Brain microvascular endothelial cell (primary cell): ENCODE measurements at regions not wholly inside any gene's neighbourhood (a gene's known extent, or its start where the extent isn't known, plus 50 kb on each side); places are given as distances from the start of the nearest gene placed in this dataset.

Experiments
- DNase-seq: peaks from one replicate; pipeline ENCODE4 v3.0.0-alpha.2; 2020
- H3K27ac ChIP-seq: fragments of 250-450 bp; sonication (Bioruptor Pico); 2 replicates; pipeline ENCODE4 v1.5.1; 2020; ENCODE audit warnings: mild to moderate bottlenecking, moderate library complexity
- H3K27me3 ChIP-seq: fragments of 250-450 bp; sonication (Bioruptor Pico); replicated peaks from 2 replicates; pipeline ENCODE4 v1.5.1; 2020; ENCODE audit warnings: mild to moderate bottlenecking
- H3K36me3 ChIP-seq: fragments of 250-450 bp; sonication (Bioruptor Pico); replicated peaks from 2 replicates; pipeline ENCODE4 v1.5.1; 2020; ENCODE audit warnings: mild to moderate bottlenecking
- H3K4me3 ChIP-seq: 2 replicates; pipeline ENCODE4 v1.5.1; 2011; ENCODE audit warnings: low read depth, mild to moderate bottlenecking, control low read depth, low read length, moderate library complexity
- in situ Hi-C: cut with HindIII; loops from 2 replicates; pipeline ENCODE4 v1.10.0; 2017; ENCODE audit warnings: low sequenced_read_pairs, low pct_ligation_motif_present
- TF ChIP-seq, protein P1 (sequence below): IDR thresholded peaks from 2 replicates; pipeline ENCODE4 v1.5.1; 2011; ENCODE audit warnings: low read depth, mild to moderate bottlenecking, moderate library complexity, low read length, control low read depth, inconsistent platforms; ENCODE audit errors: missing control alignments

DNA sequence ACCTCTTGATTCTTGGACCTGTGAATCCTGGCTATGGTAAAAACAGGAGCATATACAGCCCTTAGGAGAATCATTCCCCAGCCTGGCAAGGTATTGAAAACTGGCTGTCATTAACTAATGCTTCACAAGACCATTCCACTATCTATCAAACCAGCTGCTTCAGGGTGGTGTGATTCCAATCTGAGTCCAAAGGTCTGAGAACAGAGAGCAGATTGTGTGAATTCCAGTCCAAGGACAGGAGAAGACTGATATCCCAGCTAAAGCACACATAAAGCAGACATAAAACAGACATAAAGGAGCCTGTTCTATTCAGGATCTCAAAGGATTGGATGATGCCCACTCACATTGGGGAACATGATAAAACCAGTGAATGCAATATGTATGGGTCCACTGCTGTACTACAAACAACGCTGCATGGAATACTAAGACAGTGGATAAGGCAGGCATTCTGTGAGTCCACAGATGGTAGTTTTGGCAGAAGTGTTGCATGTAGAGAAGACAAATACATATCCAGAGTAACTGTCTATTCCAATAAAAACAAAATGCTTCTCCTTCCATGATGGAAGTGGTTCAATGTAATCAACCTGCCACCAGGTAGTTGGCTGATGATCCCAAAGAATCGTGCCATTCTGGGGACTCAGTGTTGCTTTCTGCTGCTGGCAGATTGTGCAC, 363.9 kb downstream of the KCNJ3 start:
- DNase-seq = no peak
- Histone ChIP-seq H3K36me3 (no peaks in the 10 kb centered on the region), H3K4me3 (no peak overlapping the region), H3K27ac (no peak overlapping the region), H3K27me3 (no peaks in the 10 kb centered on the region)
- in situ Hi-C loops = no loop called here
- TF ChIP-seq, protein P1, sequence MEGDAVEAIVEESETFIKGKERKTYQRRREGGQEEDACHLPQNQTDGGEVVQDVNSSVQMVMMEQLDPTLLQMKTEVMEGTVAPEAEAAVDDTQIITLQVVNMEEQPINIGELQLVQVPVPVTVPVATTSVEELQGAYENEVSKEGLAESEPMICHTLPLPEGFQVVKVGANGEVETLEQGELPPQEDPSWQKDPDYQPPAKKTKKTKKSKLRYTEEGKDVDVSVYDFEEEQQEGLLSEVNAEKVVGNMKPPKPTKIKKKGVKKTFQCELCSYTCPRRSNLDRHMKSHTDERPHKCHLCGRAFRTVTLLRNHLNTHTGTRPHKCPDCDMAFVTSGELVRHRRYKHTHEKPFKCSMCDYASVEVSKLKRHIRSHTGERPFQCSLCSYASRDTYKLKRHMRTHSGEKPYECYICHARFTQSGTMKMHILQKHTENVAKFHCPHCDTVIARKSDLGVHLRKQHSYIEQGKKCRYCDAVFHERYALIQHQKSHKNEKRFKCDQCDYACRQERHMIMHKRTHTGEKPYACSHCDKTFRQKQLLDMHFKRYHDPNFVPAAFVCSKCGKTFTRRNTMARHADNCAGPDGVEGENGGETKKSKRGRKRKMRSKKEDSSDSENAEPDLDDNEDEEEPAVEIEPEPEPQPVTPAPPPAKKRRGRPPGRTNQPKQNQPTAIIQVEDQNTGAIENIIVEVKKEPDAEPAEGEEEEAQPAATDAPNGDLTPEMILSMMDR = no peak

DNA sequence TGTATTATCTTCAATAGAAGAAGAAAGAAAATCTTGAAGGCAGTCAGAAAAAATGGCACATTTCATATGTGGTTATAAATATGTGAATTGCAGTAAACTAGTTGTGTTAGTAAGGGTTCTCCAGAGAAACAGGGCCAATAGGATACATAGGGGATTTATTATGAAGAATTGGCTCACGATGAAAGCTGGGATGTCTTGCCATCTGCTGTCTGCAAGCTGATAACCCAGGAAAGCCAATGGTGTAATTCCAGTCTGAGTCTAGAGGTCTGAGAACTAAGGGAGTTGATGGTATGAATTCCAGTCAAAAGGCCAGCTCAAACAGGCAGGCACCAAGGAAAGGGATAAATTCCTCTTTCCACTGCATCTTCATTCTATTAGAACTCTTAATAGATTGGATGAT, 362.4 kb downstream of the KCNJ3 start:
- DNase-seq = no peak
- H3K27ac ChIP-seq = no peak overlapping the region
- H3K4me3 ChIP-seq = no peak overlapping the region
- H3K27me3 ChIP-seq = no peaks in the 10 kb centered on the region
- no peaks in the 10 kb centered on the region for H3K36me3 ChIP-seq
- in situ Hi-C loops = no loop called here
- TF ChIP-seq, protein P1 = no peak

DNA sequence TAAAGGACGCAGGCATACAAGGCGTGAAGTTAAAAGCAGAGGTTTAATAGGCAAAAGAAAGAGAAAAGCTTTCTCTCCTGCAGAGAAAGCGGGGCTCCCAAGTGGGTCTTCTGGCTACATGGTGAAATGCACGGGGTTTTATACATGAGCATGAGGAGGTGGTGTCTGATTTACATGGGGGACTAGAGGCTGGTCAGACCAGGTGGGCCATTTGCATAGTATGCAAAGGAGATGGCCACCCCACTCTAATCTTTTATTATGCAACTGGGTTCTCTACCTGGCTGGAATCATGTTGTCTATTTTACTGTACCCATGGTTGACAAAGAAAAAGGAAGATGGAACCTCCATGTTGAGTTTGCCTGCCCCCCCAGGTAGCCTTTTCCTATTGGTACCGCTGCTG, 356.2 kb downstream of the KCNJ3 start:
- in situ Hi-C loops = no loop called here
- H3K27me3 ChIP-seq = no peaks in the 10 kb centered on the region
- no peak overlapping the region for H3K27ac ChIP-seq
- TF ChIP-seq, protein P1 = no peak
- no peak overlapping the region for H3K4me3 ChIP-seq
- no peaks in the 10 kb centered on the region for H3K36me3 ChIP-seq
- DNase-seq = no peak

DNA sequence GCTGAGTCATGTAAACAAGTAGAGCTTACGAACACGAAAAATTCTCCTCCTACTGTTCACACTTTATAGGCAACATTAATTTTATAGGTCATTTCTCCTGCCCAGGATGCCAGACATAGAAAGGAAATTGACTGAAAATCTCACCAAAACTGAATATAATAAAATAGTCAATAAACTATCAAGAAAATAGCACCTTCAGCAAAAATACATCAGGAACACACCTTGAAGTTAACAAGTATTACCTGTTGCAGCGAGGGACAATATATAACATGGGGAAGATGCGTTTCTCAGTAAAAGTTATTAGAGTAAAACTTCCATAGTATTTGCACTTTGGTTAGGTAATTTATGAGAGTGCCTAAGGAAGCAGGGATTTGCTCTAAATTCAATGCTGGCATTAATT, 344.6 kb downstream of the KCNJ3 start:
- in situ Hi-C loops = no loop called here
- TF ChIP-seq, protein P1 = no peak
- no peak for DNase-seq
- Histone ChIP-seq H3K36me3 (no peaks in the 10 kb centered on the region), H3K27me3 (no peaks in the 10 kb centered on the region), H3K4me3 (no peak overlapping the region), H3K27ac (no peak overlapping the region)

DNA sequence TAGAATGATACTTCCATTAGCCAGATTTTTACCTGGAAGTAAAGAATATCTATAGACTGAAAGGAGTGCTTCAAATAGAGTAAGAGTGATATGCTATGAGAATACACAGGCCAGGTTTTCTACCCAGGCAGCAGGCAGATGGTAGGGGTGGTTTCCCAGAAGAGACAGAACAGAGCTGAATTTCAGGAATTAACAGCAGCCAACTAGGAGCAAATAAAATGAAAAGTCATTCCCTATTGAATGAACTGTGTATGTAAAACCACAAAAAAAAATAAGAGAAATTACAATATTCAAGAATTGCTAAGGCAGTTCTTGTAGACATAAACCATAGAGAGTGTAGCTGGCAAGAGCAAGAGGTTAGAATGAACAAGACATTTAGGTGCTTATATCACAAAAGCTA, 336.8 kb downstream of the KCNJ3 start:
- Histone ChIP-seq H3K27ac (no peak overlapping the region), H3K4me3 (no peak overlapping the region), H3K36me3 (no peaks in the 10 kb centered on the region), H3K27me3 (no peaks in the 10 kb centered on the region)
- TF ChIP-seq, protein P1 = no peak
- DNase-seq = no peak
- in situ Hi-C loops = no loop called here

DNA sequence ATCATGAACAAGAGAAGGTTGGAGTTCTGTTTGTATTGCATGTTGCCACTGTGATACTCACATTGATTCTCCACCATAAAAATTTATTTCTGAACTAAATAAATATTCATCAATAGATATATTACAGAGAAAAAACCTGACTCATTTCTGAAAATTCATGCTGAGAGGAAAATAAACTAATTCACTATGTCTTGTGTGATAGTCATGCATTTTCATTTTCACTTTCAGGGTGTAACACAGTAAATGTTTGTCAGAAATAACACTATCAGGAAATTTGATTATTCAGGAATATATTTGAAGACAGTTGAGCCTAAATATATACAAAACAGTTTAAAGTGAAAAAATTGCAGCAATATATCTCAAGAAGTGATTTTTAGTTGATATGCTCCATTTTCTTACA, 335.2 kb downstream of the KCNJ3 start:
- TF ChIP-seq, protein P1 = no peak
- Histone ChIP-seq H3K27me3 (no peaks in the 10 kb centered on the region), H3K27ac (no peak overlapping the region), H3K36me3 (no peaks in the 10 kb centered on the region), H3K4me3 (no peak overlapping the region)
- in situ Hi-C loops = no loop called here
- DNase-seq = no peak
